ENCODE measurements at regions not wholly inside any gene's neighbourhood (a gene's known extent, or its start where the extent isn't known, plus 50 kb on each side); places are given as distances from the start of the nearest gene placed in this dataset.
A peak's percentile ranks its signal among the peaks of the same experiment; 100 is the strongest.

GRCh38 chrX:26922278-26922677, 540.9 kb downstream of the PPP4R3C start:
- intact Hi-C loops (cut with DNase I) = no loop called here
- DNase-seq (no peak), ATAC-seq (no peak)
- TF ChIP-seq, protein P1, sequence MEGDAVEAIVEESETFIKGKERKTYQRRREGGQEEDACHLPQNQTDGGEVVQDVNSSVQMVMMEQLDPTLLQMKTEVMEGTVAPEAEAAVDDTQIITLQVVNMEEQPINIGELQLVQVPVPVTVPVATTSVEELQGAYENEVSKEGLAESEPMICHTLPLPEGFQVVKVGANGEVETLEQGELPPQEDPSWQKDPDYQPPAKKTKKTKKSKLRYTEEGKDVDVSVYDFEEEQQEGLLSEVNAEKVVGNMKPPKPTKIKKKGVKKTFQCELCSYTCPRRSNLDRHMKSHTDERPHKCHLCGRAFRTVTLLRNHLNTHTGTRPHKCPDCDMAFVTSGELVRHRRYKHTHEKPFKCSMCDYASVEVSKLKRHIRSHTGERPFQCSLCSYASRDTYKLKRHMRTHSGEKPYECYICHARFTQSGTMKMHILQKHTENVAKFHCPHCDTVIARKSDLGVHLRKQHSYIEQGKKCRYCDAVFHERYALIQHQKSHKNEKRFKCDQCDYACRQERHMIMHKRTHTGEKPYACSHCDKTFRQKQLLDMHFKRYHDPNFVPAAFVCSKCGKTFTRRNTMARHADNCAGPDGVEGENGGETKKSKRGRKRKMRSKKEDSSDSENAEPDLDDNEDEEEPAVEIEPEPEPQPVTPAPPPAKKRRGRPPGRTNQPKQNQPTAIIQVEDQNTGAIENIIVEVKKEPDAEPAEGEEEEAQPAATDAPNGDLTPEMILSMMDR (IDR thresholded peaks at IDR 0.05) = no peak
- TF ChIP-seq POLR2A (IDR thresholded peaks at IDR 0.05) = no peak
- 75 to 86% (median 85%) methylated on average over 3 of the region's 3 CpGs for WGBS, 4 donors
- H3K4me3 ChIP-seq = no peak overlapping the region
- no peaks in the 10 kb centered on the region for H3K4me1 ChIP-seq
- H3K27me3 ChIP-seq = no peaks in the 10 kb centered on the region
- no peaks in the 10 kb centered on the region for H3K9me3 ChIP-seq
- no peak overlapping the region for H3K27ac ChIP-seq
- H3K36me3 ChIP-seq = no peaks in the 10 kb centered on the region

DNA sequence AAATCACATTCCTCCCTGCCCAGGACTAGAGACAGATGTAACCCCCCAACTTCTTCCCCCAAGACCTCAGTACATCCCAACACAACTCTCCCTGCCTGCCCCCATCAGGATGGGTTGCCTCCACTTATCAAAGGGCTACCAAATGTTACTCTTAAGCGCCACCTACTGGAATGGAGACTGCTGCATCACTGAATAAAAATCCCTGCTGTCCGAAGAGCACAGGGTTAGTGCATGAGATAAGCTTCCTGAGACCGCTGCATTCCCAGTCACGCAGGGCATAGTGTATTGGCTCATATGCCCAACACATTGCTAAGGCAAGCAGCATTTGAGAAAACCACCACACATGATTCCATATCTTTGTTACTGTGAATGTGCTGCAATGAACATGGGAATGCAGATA, 544.5 kb downstream of the PPP4R3C start:
- no peaks in the 10 kb centered on the region for H3K27me3 ChIP-seq
- H3K27ac ChIP-seq = no peak overlapping the region
- no peaks in the 10 kb centered on the region for H3K36me3 ChIP-seq
- no peaks in the 10 kb centered on the region for H3K9me3 ChIP-seq
- TF ChIP-seq, protein P1 (IDR thresholded peaks at IDR 0.05) = peak in 4 of 12 donors; percentile 6 to 19 (median 9)
- TF ChIP-seq POLR2A (IDR thresholded peaks at IDR 0.05) = no peak
- DNase-seq = no peak
- intact Hi-C loops (cut with DNase I) = no loop called here
- WGBS, 4 donors = 15 to 33% (median 26%) methylated on average over 4 of the region's 4 CpGs
- H3K4me3 ChIP-seq = no peak overlapping the region
- no peaks in the 10 kb centered on the region for H3K4me1 ChIP-seq
- no peak for ATAC-seq

DNA sequence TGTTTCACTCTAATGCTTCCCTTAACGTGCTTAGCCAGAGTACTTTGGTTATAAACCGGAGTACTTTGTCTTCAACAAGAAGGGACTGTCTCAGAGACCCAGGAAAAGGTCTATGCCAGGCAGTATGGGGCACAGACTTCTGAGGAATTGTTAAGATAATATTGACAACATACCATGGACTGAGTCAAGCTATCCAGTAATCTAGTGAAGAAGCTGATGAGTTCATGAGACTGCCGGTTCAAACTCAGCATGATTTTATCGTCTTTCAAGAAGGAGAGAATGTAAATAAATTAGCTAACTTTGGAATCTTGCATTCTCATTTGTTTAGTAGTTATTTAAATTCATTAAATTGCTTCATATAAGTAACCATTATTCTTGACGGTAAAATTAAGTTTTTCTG, 546.1 kb downstream of the PPP4R3C start:
- H3K4me3 ChIP-seq = no peak overlapping the region
- 72 to 90% (median 83%) methylated on average over 5 of the region's 5 CpGs for WGBS, 4 donors
- ATAC-seq (no peak), DNase-seq (no peak)
- intact Hi-C loops (cut with DNase I) = no loop called here
- TF ChIP-seq, protein P1 (IDR thresholded peaks at IDR 0.05) = no peak
- TF ChIP-seq POLR2A (IDR thresholded peaks at IDR 0.05) = no peak
- H3K36me3 ChIP-seq = no peaks in the 10 kb centered on the region
- no peaks in the 10 kb centered on the region for H3K9me3 ChIP-seq
- H3K4me1 ChIP-seq = no peaks in the 10 kb centered on the region
- no peak overlapping the region for H3K27ac ChIP-seq
- H3K27me3 ChIP-seq = no peaks in the 10 kb centered on the region

- Histone ChIP-seq H3K36me3 (no peaks in the 10 kb centered on the region), H3K9me3 (no peaks in the 10 kb centered on the region), H3K4me1 (no peaks in the 10 kb centered on the region), H3K4me3 (no peak overlapping the region), H3K27ac (no peak overlapping the region), H3K27me3 (no peaks in the 10 kb centered on the region)
- DNase-seq (no peak), ATAC-seq (no peak)
- 38 to 76% (median 62%) methylated on average over 2 of the region's 2 CpGs for WGBS, 4 donors
- TF ChIP-seq, protein P1 (IDR thresholded peaks at IDR 0.05) = no peak
- no peak for TF ChIP-seq POLR2A (IDR thresholded peaks at IDR 0.05)
- intact Hi-C loops (cut with DNase I) = no loop called here
Observed at GRCh38 chrX:26915064-26915463, 548.1 kb downstream of the PPP4R3C start.
